ENCODE measurements at regions not wholly inside any gene's neighbourhood (a gene's known extent, or its start where the extent isn't known, plus 50 kb on each side); places are given as distances from the start of the nearest gene placed in this dataset.

DNA sequence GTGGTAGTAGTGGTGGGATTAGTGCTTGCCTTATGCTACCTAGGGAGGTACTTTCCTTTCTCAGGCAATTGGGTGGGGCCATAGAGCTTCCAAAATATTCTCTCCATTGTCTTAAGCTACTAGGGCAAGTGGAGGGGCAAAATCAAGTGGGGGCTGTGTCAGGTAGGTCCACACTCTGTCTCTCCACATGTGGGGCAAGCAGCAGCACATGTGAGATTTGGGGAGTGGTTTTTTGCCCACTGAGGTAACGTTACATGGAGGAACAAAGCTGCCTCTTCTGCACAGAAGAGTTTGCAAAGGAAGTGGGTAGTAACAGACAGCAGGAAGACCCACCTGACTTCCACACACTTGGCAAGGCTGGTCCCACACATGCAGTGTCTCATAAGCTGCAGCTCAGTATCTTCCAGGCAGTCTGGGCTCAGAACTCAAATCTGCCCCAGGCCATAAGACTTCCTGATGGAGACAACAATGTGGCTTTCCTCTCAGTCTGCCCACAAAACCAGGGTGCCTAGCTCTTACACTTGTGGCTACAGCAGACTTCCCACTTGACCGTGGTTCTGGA is 1581.5 kb upstream of the PCDH20 start (continued):
- TF ChIP-seq HNF4G (IDR thresholded peaks at IDR 0.05) (no peak), YY1 (IDR thresholded peaks at IDR 0.05) (no peak), JUND (IDR thresholded peaks at IDR 0.05) (no peak)

DNA sequence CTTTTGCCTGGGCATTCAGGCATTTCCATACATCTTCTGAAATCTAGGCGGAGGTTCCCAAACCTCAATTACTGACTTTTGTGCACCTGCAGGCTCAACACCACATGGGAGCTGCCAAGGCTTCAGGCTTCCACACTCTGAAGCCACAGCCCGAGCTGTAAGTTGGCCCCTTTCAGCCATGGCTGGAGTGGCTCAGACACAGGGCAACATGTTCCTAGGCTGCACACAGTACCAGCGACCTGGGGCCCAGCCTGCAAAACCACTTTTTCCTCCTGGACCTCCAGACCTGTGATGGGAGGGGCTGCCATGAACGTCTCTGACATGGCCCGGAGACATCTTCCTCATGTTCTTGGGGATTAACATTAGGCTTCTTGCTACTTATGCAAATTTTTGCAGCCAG is 1558.2 kb upstream of the PCDH20 start:
- Histone ChIP-seq H3K36me3 (ENCODE audit: control insufficient read depth in 4 of 4, insufficient read depth in 3 of 4, low read depth in 1 of 4, low read length in 3 of 4) (no peaks in the 10 kb centered on the region), H3K27ac (ENCODE audit: low read depth in 1 of 2, low read length in 2 of 2) (no peak overlapping the region)
- TF ChIP-seq, protein P1, sequence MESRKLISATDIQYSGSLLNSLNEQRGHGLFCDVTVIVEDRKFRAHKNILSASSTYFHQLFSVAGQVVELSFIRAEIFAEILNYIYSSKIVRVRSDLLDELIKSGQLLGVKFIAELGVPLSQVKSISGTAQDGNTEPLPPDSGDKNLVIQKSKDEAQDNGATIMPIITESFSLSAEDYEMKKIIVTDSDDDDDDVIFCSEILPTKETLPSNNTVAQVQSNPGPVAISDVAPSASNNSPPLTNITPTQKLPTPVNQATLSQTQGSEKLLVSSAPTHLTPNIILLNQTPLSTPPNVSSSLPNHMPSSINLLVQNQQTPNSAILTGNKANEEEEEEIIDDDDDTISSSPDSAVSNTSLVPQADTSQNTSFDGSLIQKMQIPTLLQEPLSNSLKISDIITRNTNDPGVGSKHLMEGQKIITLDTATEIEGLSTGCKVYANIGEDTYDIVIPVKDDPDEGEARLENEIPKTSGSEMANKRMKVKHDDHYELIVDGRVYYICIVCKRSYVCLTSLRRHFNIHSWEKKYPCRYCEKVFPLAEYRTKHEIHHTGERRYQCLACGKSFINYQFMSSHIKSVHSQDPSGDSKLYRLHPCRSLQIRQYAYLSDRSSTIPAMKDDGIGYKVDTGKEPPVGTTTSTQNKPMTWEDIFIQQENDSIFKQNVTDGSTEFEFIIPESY (IDR thresholded peaks at IDR 0.05): no peak
- TF ChIP-seq YY1 (IDR thresholded peaks at IDR 0.05): no peak
- TF ChIP-seq, protein P2, sequence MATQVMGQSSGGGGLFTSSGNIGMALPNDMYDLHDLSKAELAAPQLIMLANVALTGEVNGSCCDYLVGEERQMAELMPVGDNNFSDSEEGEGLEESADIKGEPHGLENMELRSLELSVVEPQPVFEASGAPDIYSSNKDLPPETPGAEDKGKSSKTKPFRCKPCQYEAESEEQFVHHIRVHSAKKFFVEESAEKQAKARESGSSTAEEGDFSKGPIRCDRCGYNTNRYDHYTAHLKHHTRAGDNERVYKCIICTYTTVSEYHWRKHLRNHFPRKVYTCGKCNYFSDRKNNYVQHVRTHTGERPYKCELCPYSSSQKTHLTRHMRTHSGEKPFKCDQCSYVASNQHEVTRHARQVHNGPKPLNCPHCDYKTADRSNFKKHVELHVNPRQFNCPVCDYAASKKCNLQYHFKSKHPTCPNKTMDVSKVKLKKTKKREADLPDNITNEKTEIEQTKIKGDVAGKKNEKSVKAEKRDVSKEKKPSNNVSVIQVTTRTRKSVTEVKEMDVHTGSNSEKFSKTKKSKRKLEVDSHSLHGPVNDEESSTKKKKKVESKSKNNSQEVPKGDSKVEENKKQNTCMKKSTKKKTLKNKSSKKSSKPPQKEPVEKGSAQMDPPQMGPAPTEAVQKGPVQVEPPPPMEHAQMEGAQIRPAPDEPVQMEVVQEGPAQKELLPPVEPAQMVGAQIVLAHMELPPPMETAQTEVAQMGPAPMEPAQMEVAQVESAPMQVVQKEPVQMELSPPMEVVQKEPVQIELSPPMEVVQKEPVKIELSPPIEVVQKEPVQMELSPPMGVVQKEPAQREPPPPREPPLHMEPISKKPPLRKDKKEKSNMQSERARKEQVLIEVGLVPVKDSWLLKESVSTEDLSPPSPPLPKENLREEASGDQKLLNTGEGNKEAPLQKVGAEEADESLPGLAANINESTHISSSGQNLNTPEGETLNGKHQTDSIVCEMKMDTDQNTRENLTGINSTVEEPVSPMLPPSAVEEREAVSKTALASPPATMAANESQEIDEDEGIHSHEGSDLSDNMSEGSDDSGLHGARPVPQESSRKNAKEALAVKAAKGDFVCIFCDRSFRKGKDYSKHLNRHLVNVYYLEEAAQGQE (IDR thresholded peaks at IDR 0.05): no peak
- no peak for TF ChIP-seq HNF4A (conservative IDR thresholded peaks at IDR 0.05)
- no peak for TF ChIP-seq TAF1 (conservative IDR thresholded peaks at IDR 0.05)
- TF ChIP-seq, protein P3, sequence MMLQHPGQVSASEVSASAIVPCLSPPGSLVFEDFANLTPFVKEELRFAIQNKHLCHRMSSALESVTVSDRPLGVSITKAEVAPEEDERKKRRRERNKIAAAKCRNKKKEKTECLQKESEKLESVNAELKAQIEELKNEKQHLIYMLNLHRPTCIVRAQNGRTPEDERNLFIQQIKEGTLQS (IDR thresholded peaks at IDR 0.05): no peak
- no peak for TF ChIP-seq HNF4G (IDR thresholded peaks at IDR 0.05)
- no peak for TF ChIP-seq RAD21 (IDR thresholded peaks at IDR 0.05)
- no peak for TF ChIP-seq NR2F2 (IDR thresholded peaks at IDR 0.05)
- no peak for TF ChIP-seq EGR1 (IDR thresholded peaks at IDR 0.05; ENCODE audit: low read depth in 2 of 2)
- no peak for TF ChIP-seq GABPA (IDR thresholded peaks at IDR 0.05 in 1 of 2, conservative IDR thresholded peaks at IDR 0.05 in 1 of 2)
- TF ChIP-seq JUND (IDR thresholded peaks at IDR 0.05): no peak
- TF ChIP-seq FOXA2 (IDR thresholded peaks at IDR 0.05): no peak
- TF ChIP-seq, protein P4, sequence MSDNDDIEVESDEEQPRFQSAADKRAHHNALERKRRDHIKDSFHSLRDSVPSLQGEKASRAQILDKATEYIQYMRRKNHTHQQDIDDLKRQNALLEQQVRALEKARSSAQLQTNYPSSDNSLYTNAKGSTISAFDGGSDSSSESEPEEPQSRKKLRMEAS (IDR thresholded peaks at IDR 0.05): no peak
- TF ChIP-seq SP1 (IDR thresholded peaks at IDR 0.05): no peak
- TF ChIP-seq, protein P5, sequence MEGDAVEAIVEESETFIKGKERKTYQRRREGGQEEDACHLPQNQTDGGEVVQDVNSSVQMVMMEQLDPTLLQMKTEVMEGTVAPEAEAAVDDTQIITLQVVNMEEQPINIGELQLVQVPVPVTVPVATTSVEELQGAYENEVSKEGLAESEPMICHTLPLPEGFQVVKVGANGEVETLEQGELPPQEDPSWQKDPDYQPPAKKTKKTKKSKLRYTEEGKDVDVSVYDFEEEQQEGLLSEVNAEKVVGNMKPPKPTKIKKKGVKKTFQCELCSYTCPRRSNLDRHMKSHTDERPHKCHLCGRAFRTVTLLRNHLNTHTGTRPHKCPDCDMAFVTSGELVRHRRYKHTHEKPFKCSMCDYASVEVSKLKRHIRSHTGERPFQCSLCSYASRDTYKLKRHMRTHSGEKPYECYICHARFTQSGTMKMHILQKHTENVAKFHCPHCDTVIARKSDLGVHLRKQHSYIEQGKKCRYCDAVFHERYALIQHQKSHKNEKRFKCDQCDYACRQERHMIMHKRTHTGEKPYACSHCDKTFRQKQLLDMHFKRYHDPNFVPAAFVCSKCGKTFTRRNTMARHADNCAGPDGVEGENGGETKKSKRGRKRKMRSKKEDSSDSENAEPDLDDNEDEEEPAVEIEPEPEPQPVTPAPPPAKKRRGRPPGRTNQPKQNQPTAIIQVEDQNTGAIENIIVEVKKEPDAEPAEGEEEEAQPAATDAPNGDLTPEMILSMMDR (IDR thresholded peaks at IDR 0.05; ENCODE audit: low read depth, low read length, missing input control): no peak

More for the DNA sequence above, 1558.2 kb upstream of the PCDH20 start:
- Histone ChIP-seq H3K27me3 (ENCODE audit: control insufficient read depth in 4 of 4, insufficient read depth in 4 of 4, low read length in 3 of 4) (no peaks in the 10 kb centered on the region), H3K9me3 (ENCODE audit: control insufficient read depth in 4 of 4, low read length in 3 of 4) (no peaks in the 10 kb centered on the region), H3K9ac (ENCODE audit: low read depth in 1 of 2, low read length in 2 of 2) (no peak overlapping the region), H3K4me3 (ENCODE audit: low read depth in 1 of 3, low read length in 3 of 3) (no peak overlapping the region), H3K4me1 (ENCODE audit: control insufficient read depth in 4 of 4, insufficient read depth in 4 of 4, low read length in 3 of 4) (no peaks in the 10 kb centered on the region)
- no peak for DNase-seq (ENCODE audit: low spot score)
- WGBS: 80% methylated on average over 5 of the region's 5 CpGs

Measured in liver (tissue), 8 donors.